Gastrocnemius medialis (tissue), 4 donors: ENCODE measurements at regions not wholly inside any gene's neighbourhood (a gene's known extent, or its start where the extent isn't known, plus 50 kb on each side); places are given as distances from the start of the nearest gene placed in this dataset.

Experiments
- POLR2A ChIP-seq, 2 donors: fragments of 450-650 bp; IDR thresholded peaks; one replicate each; pipeline ENCODE4 v1.6.1; 2017; ENCODE audit warnings: antibody characterized with exemption in 2 of 2, mild to moderate bottlenecking in 2 of 2, moderate library complexity in 2 of 2
- TF ChIP-seq, protein P1 (sequence below), 5 experiments: fragments of 450-650 bp in 3 of 5; fragments of 200-600 bp in 2 of 5; sonication (generic) in 2 of 5; IDR thresholded peaks in 4 of 5; conservative IDR thresholded peaks in 1 of 5; 1 replicate in 4 of 5; 2 replicates in 1 of 5; pipeline ENCODE4 v1.5.1; 2016 to 2019; ENCODE audit warnings: antibody characterized with exemption in 5 of 5, mild to moderate bottlenecking in 3 of 5, moderate library complexity in 3 of 5

DNA sequence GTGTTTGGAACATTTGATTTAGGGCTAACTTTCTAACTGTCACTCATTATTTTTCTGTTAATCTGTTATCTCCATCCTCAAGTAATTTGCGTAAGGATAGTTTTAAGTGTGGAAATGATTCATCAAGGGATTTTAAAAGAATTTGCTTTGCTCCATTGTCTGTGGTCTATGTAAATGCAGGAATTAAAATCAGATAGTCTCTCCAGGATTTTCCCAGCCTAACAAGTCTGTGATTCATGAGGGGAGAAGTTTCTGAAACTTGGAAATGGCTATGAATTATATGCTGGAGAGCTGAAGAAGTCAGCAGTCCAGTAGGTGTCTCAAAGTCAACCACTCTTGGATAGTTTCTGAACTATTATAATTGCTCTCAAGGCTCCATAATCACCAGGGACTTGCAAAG is 264.5 kb downstream of the MRPL39 start:
- TF ChIP-seq, protein P1, sequence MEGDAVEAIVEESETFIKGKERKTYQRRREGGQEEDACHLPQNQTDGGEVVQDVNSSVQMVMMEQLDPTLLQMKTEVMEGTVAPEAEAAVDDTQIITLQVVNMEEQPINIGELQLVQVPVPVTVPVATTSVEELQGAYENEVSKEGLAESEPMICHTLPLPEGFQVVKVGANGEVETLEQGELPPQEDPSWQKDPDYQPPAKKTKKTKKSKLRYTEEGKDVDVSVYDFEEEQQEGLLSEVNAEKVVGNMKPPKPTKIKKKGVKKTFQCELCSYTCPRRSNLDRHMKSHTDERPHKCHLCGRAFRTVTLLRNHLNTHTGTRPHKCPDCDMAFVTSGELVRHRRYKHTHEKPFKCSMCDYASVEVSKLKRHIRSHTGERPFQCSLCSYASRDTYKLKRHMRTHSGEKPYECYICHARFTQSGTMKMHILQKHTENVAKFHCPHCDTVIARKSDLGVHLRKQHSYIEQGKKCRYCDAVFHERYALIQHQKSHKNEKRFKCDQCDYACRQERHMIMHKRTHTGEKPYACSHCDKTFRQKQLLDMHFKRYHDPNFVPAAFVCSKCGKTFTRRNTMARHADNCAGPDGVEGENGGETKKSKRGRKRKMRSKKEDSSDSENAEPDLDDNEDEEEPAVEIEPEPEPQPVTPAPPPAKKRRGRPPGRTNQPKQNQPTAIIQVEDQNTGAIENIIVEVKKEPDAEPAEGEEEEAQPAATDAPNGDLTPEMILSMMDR (IDR thresholded peaks at IDR 0.05 in 4 of 5, conservative IDR thresholded peaks at IDR 0.05 in 1 of 5): no peak
- no peak for TF ChIP-seq POLR2A (IDR thresholded peaks at IDR 0.05)
